ENCODE measurements at regions not wholly inside any gene's neighbourhood (a gene's known extent, or its start where the extent isn't known, plus 50 kb on each side); places are given as distances from the start of the nearest gene placed in this dataset.

DNA sequence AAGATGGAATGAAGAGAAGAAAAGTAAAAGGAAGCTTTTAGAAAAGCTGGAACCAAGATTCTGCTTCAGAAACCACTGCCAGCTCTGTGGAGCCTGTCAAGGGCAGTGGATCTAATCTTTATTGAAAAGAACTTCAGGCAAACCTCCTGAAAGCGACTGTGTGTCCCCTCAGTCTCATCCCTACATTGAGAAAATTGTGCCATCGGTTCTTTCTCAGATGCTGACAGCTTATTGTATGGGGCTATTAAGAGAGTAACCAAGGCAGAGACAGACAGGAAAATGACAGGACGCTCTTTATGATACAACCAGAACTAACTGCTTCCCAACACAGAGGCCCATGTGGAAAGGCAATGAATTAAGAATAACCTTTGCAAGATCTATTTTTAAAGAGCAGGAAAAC is 763.2 kb upstream of the CHAC2 start:
- H3K27ac Mint-ChIP-seq, result no peak overlapping the region
- no peaks in the 10 kb centered on the region for H3K36me3 Mint-ChIP-seq (ENCODE audit: low read depth)
- intact Hi-C loops (cut with micrococcal nuclease), result no loop called here
- no peak overlapping the region for H3K4me3 Mint-ChIP-seq
- peaks cover 12% of the 10 kb centered on the region for H3K9me3 Mint-ChIP-seq
- no peaks in the 10 kb centered on the region for H3K27me3 Mint-ChIP-seq
- no peaks in the 10 kb centered on the region for H3K4me1 Mint-ChIP-seq (ENCODE audit: low read depth)

- no peaks in the 10 kb centered on the region for H3K4me1 Mint-ChIP-seq (ENCODE audit: low read depth)
- no peaks in the 10 kb centered on the region for H3K27me3 Mint-ChIP-seq
- no peak overlapping the region for H3K27ac Mint-ChIP-seq
- intact Hi-C loops (cut with micrococcal nuclease), result no loop called here
- no peak overlapping the region for H3K4me3 Mint-ChIP-seq
- no peaks in the 10 kb centered on the region for H3K36me3 Mint-ChIP-seq (ENCODE audit: low read depth)
- peaks cover 37% of the 10 kb centered on the region for H3K9me3 Mint-ChIP-seq
These were observed 772.2 kb upstream of the CHAC2 start for GRCh38 chr2:52995424-52995823.

DNA sequence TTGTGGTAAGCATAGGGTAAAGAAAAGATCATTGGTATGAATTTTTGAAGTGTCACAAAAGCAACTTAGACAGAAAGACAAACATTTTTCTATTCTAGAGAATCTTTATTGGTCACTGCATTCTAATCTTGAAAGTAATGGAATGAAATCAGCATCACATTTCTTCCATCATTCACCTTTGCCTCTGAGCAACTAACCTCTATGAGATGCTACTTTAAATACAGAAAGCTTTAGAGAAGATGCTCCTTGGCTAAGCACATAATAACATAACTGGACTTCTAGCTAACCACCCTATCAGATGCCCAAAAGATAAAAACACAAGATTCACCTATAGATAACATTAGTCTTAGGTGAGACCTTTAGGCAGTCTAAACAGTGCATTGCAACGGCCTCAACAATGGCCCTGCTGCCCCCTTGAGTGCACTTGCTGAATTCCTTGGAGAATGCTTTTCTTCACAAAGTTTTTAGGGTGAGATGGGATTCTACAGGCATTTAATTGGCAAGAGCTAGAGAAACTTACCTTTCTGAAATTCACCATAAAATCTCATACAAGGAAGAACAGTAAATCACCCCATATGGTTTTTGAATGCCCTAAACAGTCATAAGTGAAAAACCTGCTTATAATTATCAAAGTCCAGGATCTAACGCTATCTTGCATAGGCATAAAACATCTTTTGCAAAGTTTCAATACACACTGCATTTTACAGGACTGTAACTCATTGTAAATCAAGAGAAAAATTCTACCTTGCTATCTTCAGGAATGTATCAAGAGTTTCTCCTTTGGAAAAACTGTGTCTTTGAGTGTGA is 791.3 kb upstream of the CHAC2 start:
- Mint-ChIP-seq H3K27ac (no peak overlapping the region), H3K36me3 (ENCODE audit: low read depth) (no peaks in the 10 kb centered on the region), H3K9me3 (no peaks in the 10 kb centered on the region), H3K27me3 (no peaks in the 10 kb centered on the region), H3K4me3 (no peak overlapping the region), H3K4me1 (ENCODE audit: low read depth) (no peaks in the 10 kb centered on the region)
- intact Hi-C loops (cut with micrococcal nuclease), result no loop called here

GRCh38 chr2:52974127-52974526 is 793.5 kb upstream of the CHAC2 start:
- Mint-ChIP-seq H3K4me3 (no peak overlapping the region), H3K4me1 (ENCODE audit: low read depth) (no peaks in the 10 kb centered on the region), H3K36me3 (ENCODE audit: low read depth) (no peaks in the 10 kb centered on the region), H3K27me3 (no peaks in the 10 kb centered on the region), H3K27ac (no peak overlapping the region), H3K9me3 (no peaks in the 10 kb centered on the region)
- intact Hi-C loops (cut with micrococcal nuclease), result no loop called here

GRCh38 chr2:52970642-52971041 is 797.0 kb upstream of the CHAC2 start:
- Mint-ChIP-seq H3K9me3 (no peaks in the 10 kb centered on the region), H3K27me3 (no peaks in the 10 kb centered on the region), H3K27ac (no peak overlapping the region), H3K4me1 (ENCODE audit: low read depth) (no peaks in the 10 kb centered on the region), H3K4me3 (no peak overlapping the region), H3K36me3 (ENCODE audit: low read depth) (no peaks in the 10 kb centered on the region)
- intact Hi-C loops (cut with micrococcal nuclease), result no loop called here

GRCh38 chr2:52968043-52968442 is 799.6 kb upstream of the CHAC2 start:
- Mint-ChIP-seq H3K27me3 (no peaks in the 10 kb centered on the region), H3K4me3 (no peak overlapping the region), H3K4me1 (ENCODE audit: low read depth) (no peaks in the 10 kb centered on the region), H3K9me3 (no peaks in the 10 kb centered on the region), H3K36me3 (ENCODE audit: low read depth) (no peaks in the 10 kb centered on the region), H3K27ac (no peak overlapping the region)
- intact Hi-C loops (cut with micrococcal nuclease), result no loop called here

- Mint-ChIP-seq H3K27me3 (no peaks in the 10 kb centered on the region), H3K4me3 (no peak overlapping the region), H3K27ac (no peak overlapping the region), H3K36me3 (ENCODE audit: low read depth) (no peaks in the 10 kb centered on the region), H3K9me3 (no peaks in the 10 kb centered on the region), H3K4me1 (ENCODE audit: low read depth) (no peaks in the 10 kb centered on the region)
- intact Hi-C loops (cut with micrococcal nuclease), result no loop called here
These were observed 802.6 kb upstream of the CHAC2 start for GRCh38 chr2:52964916-52965530.

DNA sequence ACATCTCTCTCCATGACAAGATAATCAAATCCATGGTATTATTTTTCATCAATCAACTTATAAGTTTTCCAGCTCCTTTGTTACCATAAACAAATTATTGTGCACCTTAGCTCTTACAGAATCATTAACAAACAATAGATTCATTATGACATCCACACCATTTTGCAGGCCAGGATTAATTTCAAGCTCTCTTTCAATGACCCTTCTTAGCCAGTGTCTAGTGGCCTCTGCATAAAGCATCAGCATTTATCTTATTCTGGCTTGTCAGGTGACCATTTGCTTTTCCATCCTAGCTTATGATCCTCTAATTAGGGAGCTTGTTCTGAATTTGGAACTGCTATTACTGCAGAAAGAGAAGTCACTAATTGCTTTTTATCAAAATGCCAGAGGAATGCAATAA is 806.2 kb upstream of the CHAC2 start:
- intact Hi-C loops (cut with micrococcal nuclease), result no loop called here

GRCh38 chr2:52960881-52961280 is 806.7 kb upstream of the CHAC2 start:
- H3K27ac Mint-ChIP-seq, result no peak overlapping the region
- no peaks in the 10 kb centered on the region for H3K36me3 Mint-ChIP-seq (ENCODE audit: low read depth)
- no peaks in the 10 kb centered on the region for H3K4me1 Mint-ChIP-seq (ENCODE audit: low read depth)
- no peak overlapping the region for H3K4me3 Mint-ChIP-seq
- no peaks in the 10 kb centered on the region for H3K27me3 Mint-ChIP-seq
- intact Hi-C loops (cut with micrococcal nuclease), result no loop called here
- peaks cover 9% of the 10 kb centered on the region for H3K9me3 Mint-ChIP-seq

More for the DNA sequence above, 806.2 kb upstream of the CHAC2 start:
- Mint-ChIP-seq H3K27ac (no peak overlapping the region), H3K4me3 (no peak overlapping the region), H3K27me3 (no peaks in the 10 kb centered on the region), H3K4me1 (ENCODE audit: low read depth) (no peaks in the 10 kb centered on the region), H3K9me3 (peaks cover 7% of the 10 kb centered on the region), H3K36me3 (ENCODE audit: low read depth) (no peaks in the 10 kb centered on the region)

- no peaks in the 10 kb centered on the region for H3K4me1 Mint-ChIP-seq (ENCODE audit: low read depth)
- H3K27ac Mint-ChIP-seq, result no peak overlapping the region
- no peaks in the 10 kb centered on the region for H3K27me3 Mint-ChIP-seq
- intact Hi-C loops (cut with micrococcal nuclease), result no loop called here
- no peaks in the 10 kb centered on the region for H3K36me3 Mint-ChIP-seq (ENCODE audit: low read depth)
- no peak overlapping the region for H3K4me3 Mint-ChIP-seq
- peaks cover 9% of the 10 kb centered on the region for H3K9me3 Mint-ChIP-seq
These were observed 807.8 kb upstream of the CHAC2 start for GRCh38 chr2:52959801-52960200.

DNA sequence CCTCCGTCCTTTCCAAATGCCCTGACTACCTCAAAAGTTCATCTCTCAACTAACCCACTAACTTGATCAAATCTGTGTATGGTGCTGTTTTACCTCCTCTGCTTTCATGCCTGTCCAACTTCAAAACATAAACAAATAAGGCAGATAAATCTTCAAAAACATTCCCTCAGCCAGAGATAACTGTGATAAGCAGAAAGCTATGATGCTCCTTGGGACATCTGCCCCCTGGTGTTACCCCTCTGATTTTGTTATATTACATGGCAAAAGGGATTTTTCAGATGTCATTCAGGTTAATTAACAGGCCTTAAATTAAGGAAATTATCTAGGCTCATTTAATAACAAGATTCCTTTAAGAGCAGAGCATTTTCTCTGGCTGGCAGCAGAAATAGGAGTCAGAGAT is 810.8 kb upstream of the CHAC2 start:
- H3K4me3 Mint-ChIP-seq, result no peak overlapping the region
- no peaks in the 10 kb centered on the region for H3K27me3 Mint-ChIP-seq
- no peaks in the 10 kb centered on the region for H3K36me3 Mint-ChIP-seq (ENCODE audit: low read depth)
- H3K9me3 Mint-ChIP-seq, result peaks cover 9% of the 10 kb centered on the region
- no peaks in the 10 kb centered on the region for H3K4me1 Mint-ChIP-seq (ENCODE audit: low read depth)
- intact Hi-C loops (cut with micrococcal nuclease), result no loop called here
- no peak overlapping the region for H3K27ac Mint-ChIP-seq

DNA sequence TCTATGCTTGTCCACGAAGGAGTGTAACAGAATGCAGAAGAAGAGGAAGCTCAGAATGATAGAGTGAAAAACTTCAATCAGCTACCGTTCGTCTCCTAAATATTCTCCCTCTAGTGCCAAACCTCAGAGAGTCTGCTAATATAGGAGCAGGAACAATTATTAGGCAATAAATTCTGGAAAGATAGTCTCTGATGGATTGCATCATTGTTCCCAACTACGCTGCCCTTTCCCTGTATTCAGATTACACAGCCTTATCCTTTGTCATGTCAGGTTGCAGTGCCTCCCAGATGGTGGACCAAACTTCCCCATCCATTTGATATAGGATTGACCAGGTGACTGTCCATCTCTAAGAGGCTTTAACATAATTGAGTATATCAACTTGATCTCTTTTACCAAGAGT is 811.5 kb upstream of the CHAC2 start:
- Mint-ChIP-seq H3K9me3 (peaks cover 9% of the 10 kb centered on the region), H3K27ac (no peak overlapping the region), H3K4me3 (no peak overlapping the region), H3K36me3 (ENCODE audit: low read depth) (no peaks in the 10 kb centered on the region), H3K4me1 (ENCODE audit: low read depth) (no peaks in the 10 kb centered on the region), H3K27me3 (no peaks in the 10 kb centered on the region)
- intact Hi-C loops (cut with micrococcal nuclease), result no loop called here

DNA sequence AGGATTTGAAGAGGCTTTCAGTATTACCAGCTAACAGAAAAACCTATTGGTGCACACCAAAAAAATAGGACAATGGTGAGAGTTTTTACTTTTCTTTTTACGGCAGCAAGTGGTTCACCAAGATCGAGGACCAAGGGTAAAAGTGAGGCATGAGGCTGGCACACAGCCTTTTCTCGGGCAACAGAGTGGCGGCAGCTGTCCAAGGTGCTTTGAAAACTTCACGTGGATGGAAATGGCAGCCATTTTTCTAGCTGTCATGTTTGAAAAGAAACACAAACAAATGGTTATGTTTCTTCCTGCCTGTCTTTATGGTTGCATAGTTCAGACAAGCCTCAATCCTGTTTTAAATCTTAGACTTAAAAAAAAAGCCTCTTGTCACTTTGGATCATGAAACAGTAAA is 812.5 kb upstream of the CHAC2 start:
- H3K4me3 Mint-ChIP-seq, result no peak overlapping the region
- intact Hi-C loops (cut with micrococcal nuclease), result no loop called here
- H3K27me3 Mint-ChIP-seq, result no peaks in the 10 kb centered on the region
- H3K9me3 Mint-ChIP-seq, result peaks cover 20% of the 10 kb centered on the region
- no peak overlapping the region for H3K27ac Mint-ChIP-seq
- H3K4me1 Mint-ChIP-seq (ENCODE audit: low read depth), result no peaks in the 10 kb centered on the region
- H3K36me3 Mint-ChIP-seq (ENCODE audit: low read depth), result no peaks in the 10 kb centered on the region

DNA sequence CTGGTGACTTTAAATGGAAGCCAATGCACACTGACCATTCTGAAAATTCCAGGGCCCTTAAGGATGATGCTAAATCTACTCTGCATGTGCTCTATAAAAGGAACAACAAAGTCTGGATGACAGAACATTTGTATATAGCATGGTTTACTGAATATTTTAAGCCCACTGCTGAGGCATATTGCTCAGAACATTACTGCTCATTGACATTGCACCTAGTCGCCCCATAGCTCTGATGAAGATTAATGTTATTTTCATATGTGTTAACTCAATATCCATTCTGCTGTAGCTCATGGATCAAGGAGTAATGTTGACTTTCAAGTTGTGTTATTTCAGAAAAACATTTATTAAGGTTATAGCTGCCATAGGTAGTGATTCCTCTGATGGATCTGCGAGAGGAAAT is 827.5 kb upstream of the CHAC2 start:
- intact Hi-C loops (cut with micrococcal nuclease), result no loop called here

DNA sequence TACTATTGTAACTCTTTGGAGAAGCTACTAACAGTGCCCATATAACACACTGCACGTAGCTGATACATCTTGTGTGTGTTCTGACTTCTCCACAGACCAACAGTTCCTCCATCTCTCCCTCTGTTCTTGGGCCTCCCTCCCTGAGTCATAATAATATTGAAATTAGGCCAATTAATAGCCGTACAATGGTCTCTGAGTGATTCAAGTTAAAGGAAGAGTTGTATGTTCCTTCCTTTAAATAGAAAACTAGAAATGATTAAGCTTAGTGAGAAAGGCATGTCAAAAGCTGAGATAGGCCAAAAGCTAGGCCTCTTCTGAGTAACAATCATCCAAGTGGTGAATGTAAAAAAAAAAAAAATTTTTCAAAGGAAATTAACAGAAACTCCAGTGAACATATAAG is 828.4 kb upstream of the CHAC2 start:
- H3K27me3 Mint-ChIP-seq, result no peaks in the 10 kb centered on the region
- H3K4me3 Mint-ChIP-seq, result no peak overlapping the region
- H3K27ac Mint-ChIP-seq, result no peak overlapping the region
- no peaks in the 10 kb centered on the region for H3K9me3 Mint-ChIP-seq
- intact Hi-C loops (cut with micrococcal nuclease), result no loop called here
- no peaks in the 10 kb centered on the region for H3K4me1 Mint-ChIP-seq (ENCODE audit: low read depth)
- no peaks in the 10 kb centered on the region for H3K36me3 Mint-ChIP-seq (ENCODE audit: low read depth)

More for the DNA sequence above, 827.5 kb upstream of the CHAC2 start:
- Mint-ChIP-seq H3K27me3 (no peaks in the 10 kb centered on the region), H3K9me3 (no peaks in the 10 kb centered on the region), H3K4me3 (no peak overlapping the region), H3K4me1 (ENCODE audit: low read depth) (no peaks in the 10 kb centered on the region), H3K36me3 (ENCODE audit: low read depth) (no peaks in the 10 kb centered on the region), H3K27ac (no peak overlapping the region)
